ENCODE measurements at regions not wholly inside any gene's neighbourhood (a gene's known extent, or its start where the extent isn't known, plus 50 kb on each side); places are given as distances from the start of the nearest gene placed in this dataset.
"Not testable (repeated sequence)": the region's sequence is repeated elsewhere in the genome, so short reads cannot be mapped to it uniquely, and the experiment has no call there.

- H3K4me1 ChIP-seq (ENCODE audit: low read depth); ATAC-seq; H3K4me3 ChIP-seq; DNase-seq; H3K36me3 ChIP-seq (ENCODE audit: low read depth); H3K9me3 ChIP-seq; intact Hi-C loops (cut with DNase I, micrococcal nuclease): not testable (repeated sequence)
Observed at GRCh38 chr16:88223696-88224095, 159.1 kb upstream of the ZNF469 start.

- H3K36me3 ChIP-seq (ENCODE audit: low read depth); H3K4me3 ChIP-seq; H3K9me3 ChIP-seq; intact Hi-C loops (cut with DNase I, micrococcal nuclease); H3K4me1 ChIP-seq (ENCODE audit: low read depth); DNase-seq: not testable (repeated sequence)
- ATAC-seq: peak; percentile 54
Observed at GRCh38 chr16:88224131-88224898, 158.4 kb upstream of the ZNF469 start.

GRCh38 chr16:88225640-88226230 is 157.0 kb upstream of the ZNF469 start:
- ATAC-seq; H3K4me3 ChIP-seq; H3K4me1 ChIP-seq (ENCODE audit: low read depth); intact Hi-C loops (cut with DNase I, micrococcal nuclease); DNase-seq; H3K36me3 ChIP-seq (ENCODE audit: low read depth); H3K9me3 ChIP-seq: not testable (repeated sequence)

- intact Hi-C loops (cut with DNase I, micrococcal nuclease); DNase-seq; H3K9me3 ChIP-seq: not testable (repeated sequence)
Observed at GRCh38 chr16:88226302-88226701, 156.5 kb upstream of the ZNF469 start.

GRCh38 chr16:88227026-88227721 is 155.6 kb upstream of the ZNF469 start:
- intact Hi-C loops (cut with DNase I, micrococcal nuclease); ATAC-seq; DNase-seq; H3K4me1 ChIP-seq (ENCODE audit: low read depth); H3K36me3 ChIP-seq (ENCODE audit: low read depth); H3K4me3 ChIP-seq; H3K9me3 ChIP-seq: not testable (repeated sequence)

More at GRCh38 chr16:88226302-88226701, 156.5 kb upstream of the ZNF469 start:
- H3K36me3 ChIP-seq (ENCODE audit: low read depth); ATAC-seq; H3K4me1 ChIP-seq (ENCODE audit: low read depth); H3K4me3 ChIP-seq: not testable (repeated sequence)

GRCh38 chr16:88227722-88228482 is 154.9 kb upstream of the ZNF469 start:
- H3K36me3 ChIP-seq (ENCODE audit: low read depth); H3K9me3 ChIP-seq; H3K4me1 ChIP-seq (ENCODE audit: low read depth); DNase-seq; H3K4me3 ChIP-seq; ATAC-seq; intact Hi-C loops (cut with DNase I, micrococcal nuclease): not testable (repeated sequence)

GRCh38 chr16:88228751-88229150 is 154.0 kb upstream of the ZNF469 start:
- not testable (repeated sequence) for ATAC-seq

GRCh38 chr16:88229710-88230109 is 153.0 kb upstream of the ZNF469 start:
- ATAC-seq; H3K36me3 ChIP-seq (ENCODE audit: low read depth); H3K4me3 ChIP-seq; DNase-seq; H3K4me1 ChIP-seq (ENCODE audit: low read depth); intact Hi-C loops (cut with DNase I, micrococcal nuclease); H3K9me3 ChIP-seq: not testable (repeated sequence)

More at GRCh38 chr16:88228751-88229150, 154.0 kb upstream of the ZNF469 start:
- DNase-seq; H3K4me1 ChIP-seq (ENCODE audit: low read depth); H3K36me3 ChIP-seq (ENCODE audit: low read depth); H3K9me3 ChIP-seq; intact Hi-C loops (cut with DNase I, micrococcal nuclease); H3K4me3 ChIP-seq: not testable (repeated sequence)

- H3K9me3 ChIP-seq; DNase-seq; H3K36me3 ChIP-seq (ENCODE audit: low read depth); H3K4me3 ChIP-seq; ATAC-seq; H3K4me1 ChIP-seq (ENCODE audit: low read depth); intact Hi-C loops (cut with DNase I, micrococcal nuclease): not testable (repeated sequence)
Observed at GRCh38 chr16:88230276-88230966, 152.3 kb upstream of the ZNF469 start.

- H3K4me1 ChIP-seq (ENCODE audit: low read depth); H3K4me3 ChIP-seq; ATAC-seq; H3K9me3 ChIP-seq; DNase-seq; intact Hi-C loops (cut with DNase I, micrococcal nuclease); H3K36me3 ChIP-seq (ENCODE audit: low read depth): not testable (repeated sequence)
Observed at GRCh38 chr16:88230967-88231615, 151.7 kb upstream of the ZNF469 start.

GRCh38 chr16:88231839-88232238 is 150.9 kb upstream of the ZNF469 start:
- H3K4me3 ChIP-seq; ATAC-seq; DNase-seq; H3K36me3 ChIP-seq (ENCODE audit: low read depth); H3K4me1 ChIP-seq (ENCODE audit: low read depth); intact Hi-C loops (cut with DNase I, micrococcal nuclease); H3K9me3 ChIP-seq: not testable (repeated sequence)

- H3K4me1 ChIP-seq (ENCODE audit: low read depth); H3K4me3 ChIP-seq; ATAC-seq; intact Hi-C loops (cut with DNase I, micrococcal nuclease); H3K36me3 ChIP-seq (ENCODE audit: low read depth); DNase-seq; H3K9me3 ChIP-seq: not testable (repeated sequence)
Observed at GRCh38 chr16:88232401-88233258, 150.1 kb upstream of the ZNF469 start.
